GM19043 (cell line): ENCODE measurements at regions not wholly inside any gene's neighbourhood (a gene's known extent, or its start where the extent isn't known, plus 50 kb on each side); places are given as distances from the start of the nearest gene placed in this dataset.

Experiments
- ATAC-seq: cut with Tn5 transposase; IDR thresholded peaks from one replicate; pipeline ENCODE4 v1.9.1; 2021; ENCODE audit warnings: low read depth; ENCODE audit not compliant: unreplicated experiment

- ATAC-seq = peak; percentile 70
These were observed 88.0 kb upstream of the TMEM260 start for GRCh38 chr14:56491299-56492285.

- no peak for ATAC-seq
These were observed 85.4 kb upstream of the TMEM260 start for GRCh38 chr14:56494167-56494566.

GRCh38 chr14:56498112-56498511 lies 81.5 kb upstream of the TMEM260 start:
- no peak for ATAC-seq

DNA sequence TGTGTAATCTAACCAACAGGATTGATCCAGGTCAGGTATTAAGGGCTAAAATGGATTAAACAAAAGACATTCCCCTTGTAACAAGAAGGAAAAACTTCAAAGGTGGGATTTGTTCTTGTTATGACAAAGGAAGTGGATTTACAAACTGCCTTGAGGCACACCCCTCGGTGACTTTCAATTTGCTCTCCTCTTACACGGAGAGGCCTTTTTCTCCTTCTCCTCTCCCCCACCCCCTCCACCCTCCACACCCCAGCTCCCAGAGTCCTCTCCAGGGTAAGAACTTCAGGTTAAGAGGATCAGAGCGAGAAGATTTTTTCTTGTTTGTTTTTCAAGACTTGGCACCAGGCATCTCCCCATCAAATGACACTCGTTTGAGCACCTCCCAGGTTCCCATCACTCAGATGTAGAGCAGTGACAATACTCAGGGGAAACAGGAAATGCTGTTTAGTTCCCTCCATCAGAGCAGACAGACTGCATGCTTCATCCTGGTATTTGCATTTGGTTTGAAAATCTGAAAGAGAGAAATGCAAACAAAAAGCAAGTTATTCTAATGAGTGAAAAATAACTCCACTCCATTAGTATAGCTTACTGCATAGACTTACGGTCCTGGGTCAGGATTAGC lies 77.6 kb upstream of the TMEM260 start:
- ATAC-seq = no peak

DNA sequence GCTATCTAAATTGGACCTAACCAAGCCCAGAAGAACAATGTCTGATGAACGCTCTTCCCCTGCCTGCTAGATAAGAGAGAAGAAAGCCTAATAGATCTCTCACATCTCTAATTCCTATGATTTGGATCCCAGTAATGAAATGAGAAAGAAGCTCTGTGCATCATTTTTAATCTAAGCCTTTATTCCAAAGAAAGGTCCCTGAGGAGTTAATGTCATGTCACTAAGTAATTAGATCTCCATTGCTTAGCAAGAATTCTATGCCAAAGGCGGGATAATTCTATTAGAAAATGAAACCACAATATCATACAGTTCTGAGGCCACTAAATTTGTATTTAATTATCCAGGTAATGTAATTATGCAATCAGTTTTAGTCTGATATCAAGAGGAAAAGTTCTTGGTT lies 74.2 kb upstream of the TMEM260 start:
- no peak for ATAC-seq

DNA sequence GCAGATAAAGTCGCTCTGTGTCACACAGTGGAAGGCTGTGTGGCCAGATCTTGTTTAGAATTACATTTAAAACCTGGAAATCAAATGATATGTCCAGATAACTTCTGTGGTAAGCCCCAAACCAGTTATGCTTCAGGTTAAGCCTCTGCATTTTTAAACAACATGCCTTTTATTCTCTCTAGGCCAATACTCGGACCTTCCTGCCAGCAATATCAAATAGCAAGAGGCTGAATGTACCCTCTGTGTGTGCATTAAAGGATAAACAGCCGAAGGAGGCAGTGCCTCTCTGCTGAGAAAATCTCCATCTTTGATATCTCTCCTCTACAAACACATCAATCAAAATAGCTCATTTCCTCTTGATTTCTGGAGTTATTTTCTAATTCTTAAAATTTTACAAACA lies 67.1 kb upstream of the TMEM260 start:
- ATAC-seq = no peak

DNA sequence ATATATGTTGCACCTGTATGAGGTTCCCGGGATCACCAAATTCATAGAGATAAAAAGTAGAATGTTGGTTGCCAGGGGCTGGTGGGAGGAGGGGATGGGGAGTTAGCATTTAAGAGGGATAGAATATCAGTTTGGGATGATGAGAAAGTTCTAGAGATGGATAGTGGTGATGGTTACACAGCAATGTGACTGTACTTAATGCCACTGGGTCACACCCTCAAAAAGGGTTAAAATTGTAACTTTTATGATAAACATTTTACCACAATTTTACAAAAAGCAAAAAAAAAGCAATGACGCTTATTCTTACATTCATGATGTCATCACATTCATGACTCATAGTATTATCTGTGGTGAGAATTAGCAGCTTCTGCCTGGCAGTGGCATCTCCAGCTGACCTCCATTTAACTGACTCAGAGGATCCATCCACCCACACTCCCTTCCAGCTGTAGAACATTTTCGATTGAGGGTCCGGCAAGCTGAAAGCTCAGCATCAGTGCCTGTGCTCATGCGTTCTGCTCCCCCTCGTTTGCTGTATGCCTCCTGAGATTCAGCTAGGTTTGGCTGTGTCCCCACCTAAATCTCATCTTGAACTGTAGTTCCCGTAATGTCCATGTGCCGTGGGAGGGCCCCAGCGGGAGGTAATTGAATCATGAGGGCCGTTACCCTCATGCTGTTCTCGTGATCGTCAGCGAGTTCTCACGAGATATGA lies 64.8 kb upstream of the TMEM260 start:
- no peak for ATAC-seq

GRCh38 chr14:56515739-56516138 lies 63.9 kb upstream of the TMEM260 start:
- no peak for ATAC-seq

DNA sequence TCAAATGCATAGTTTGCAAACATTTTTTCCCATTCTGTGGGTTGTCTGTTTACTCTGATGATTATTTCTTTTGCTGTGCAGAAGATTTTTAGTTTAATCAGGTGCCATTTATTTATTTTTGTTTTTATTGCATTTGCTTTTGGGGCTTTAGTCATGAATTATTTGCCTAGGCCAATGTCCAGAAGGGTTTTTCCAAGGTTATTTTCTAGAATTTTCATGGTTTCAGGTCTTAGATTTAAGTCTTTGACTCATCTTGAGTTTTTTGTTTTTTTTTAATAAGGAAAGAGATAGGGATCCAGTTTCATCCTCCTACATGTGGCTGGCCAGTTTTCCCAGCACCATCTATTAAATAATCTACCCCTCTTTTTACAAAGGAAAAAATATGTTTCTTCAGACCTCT lies 57.2 kb upstream of the TMEM260 start:
- ATAC-seq = no peak

DNA sequence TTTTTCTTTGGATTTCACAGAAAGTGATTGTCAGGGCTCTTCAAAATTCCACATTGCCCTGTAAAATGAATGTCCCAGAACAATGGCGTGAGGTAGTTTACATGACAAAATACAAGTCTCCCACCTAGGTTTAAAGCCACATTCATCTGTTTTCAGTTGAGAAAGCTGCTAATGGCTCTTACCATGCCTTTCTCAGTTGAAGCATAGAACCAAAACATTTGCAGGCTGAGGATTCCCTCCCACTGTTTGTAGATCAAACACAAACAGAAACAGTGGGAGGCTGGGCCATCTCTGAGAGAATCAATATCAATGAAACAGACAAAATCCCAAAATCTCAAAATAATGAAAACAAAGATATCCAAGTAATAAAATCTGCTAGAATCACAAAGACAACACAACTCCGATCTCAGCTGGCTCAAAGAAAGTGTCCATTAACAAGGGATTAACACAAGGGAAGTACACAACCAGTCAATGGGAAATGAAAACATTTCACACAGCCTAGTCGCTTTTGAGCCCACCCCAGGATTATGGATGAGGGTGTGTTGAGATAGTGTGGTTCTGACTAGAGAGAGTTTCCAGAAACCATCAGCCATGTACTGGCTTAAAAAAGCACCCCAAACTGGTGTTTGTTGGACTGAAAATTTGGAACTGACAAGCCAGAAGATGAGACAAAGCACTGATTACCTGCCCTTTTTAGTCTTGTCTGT lies 54.5 kb upstream of the TMEM260 start:
- ATAC-seq = no peak

- no peak for ATAC-seq
These were observed 50.7 kb upstream of the TMEM260 start for GRCh38 chr14:56528927-56529326.
